Stimulated activated naive B cell treated with anti-CD40 and anti-IgM and Interleukin-4, amounts not matched to agents 10 μg/mL and 1 μg/mL and 100 μg/mL, for 72 hours (primary cell): ENCODE measurements at regions not wholly inside any gene's neighbourhood (a gene's known extent, or its start where the extent isn't known, plus 50 kb on each side); places are given as distances from the start of the nearest gene placed in this dataset.

Experiments used
- ATAC-seq, 2 donors: fragments of 150-1000 bp; cut with Tn5 transposase; replicated peaks; 2 replicates each; pipeline ENCODE4 v1.10.0; 2021; ENCODE audit warnings: moderate library complexity in 1 of 2
- DNase-seq: peaks from one replicate; pipeline ENCODE4 v3.0.0; 2021
- H3K27ac Mint-ChIP-seq: one replicate; pipeline ENCODE4 v1.8.0; 2022; ENCODE audit warnings: mild to moderate bottlenecking, mixed read lengths
- H3K27me3 Mint-ChIP-seq, 2 donors: one replicate each; pipeline ENCODE4 v1.8.0; 2022; ENCODE audit warnings: mixed read lengths in 2 of 2
- H3K36me3 Mint-ChIP-seq, 2 donors: one replicate each; pipeline ENCODE4 v1.8.0; 2022; ENCODE audit warnings: mixed read lengths in 2 of 2, mild to moderate bottlenecking in 1 of 2
- H3K4me1 Mint-ChIP-seq, 2 donors: one replicate each; pipeline ENCODE4 v1.8.0; 2022; ENCODE audit warnings: mixed read lengths in 2 of 2, mild to moderate bottlenecking in 1 of 2
- H3K4me3 Mint-ChIP-seq, 2 donors: one replicate each; pipeline ENCODE4 v1.8.0; 2022; ENCODE audit warnings: mild to moderate bottlenecking in 2 of 2, mixed read lengths in 2 of 2, moderate library complexity in 1 of 2
- H3K9me3 Mint-ChIP-seq, 2 donors: one replicate each; pipeline ENCODE4 v1.8.0; 2022; ENCODE audit warnings: mixed read lengths in 2 of 2, mild to moderate bottlenecking in 1 of 2

DNA sequence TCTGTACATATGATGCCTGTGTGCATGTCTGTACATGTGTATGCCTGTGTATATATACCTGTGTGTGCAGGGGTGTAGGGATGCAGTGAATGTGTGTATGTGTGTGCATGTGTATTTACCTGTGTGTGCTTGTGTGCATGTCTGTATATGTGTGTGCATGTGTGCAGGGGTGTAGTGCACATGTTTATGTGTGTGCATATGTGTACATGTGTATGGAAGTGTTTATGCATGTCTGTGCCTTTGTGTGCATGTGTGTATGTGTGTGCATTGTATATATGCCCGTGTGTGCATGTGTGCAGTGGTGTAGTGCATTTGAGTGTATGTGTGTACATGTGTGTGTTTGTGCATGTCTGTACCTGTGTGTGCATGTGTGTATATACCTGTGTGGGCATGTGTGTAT, 51.0 kb upstream of the TMEM18 start:
- no peaks in the 10 kb centered on the region for H3K9me3 Mint-ChIP-seq
- no peak overlapping the region for H3K27ac Mint-ChIP-seq
- peaks cover 0 to 15% of the 10 kb centered on the region in 2 donors for H3K4me1 Mint-ChIP-seq
- peaks cover 68 to 73% of the 10 kb centered on the region in 2 donors for H3K27me3 Mint-ChIP-seq
- H3K4me3 Mint-ChIP-seq, result no peak overlapping the region
- ATAC-seq (no peak), DNase-seq (no peak)
- peaks cover 0 to 4% of the 10 kb centered on the region in 2 donors for H3K36me3 Mint-ChIP-seq

DNA sequence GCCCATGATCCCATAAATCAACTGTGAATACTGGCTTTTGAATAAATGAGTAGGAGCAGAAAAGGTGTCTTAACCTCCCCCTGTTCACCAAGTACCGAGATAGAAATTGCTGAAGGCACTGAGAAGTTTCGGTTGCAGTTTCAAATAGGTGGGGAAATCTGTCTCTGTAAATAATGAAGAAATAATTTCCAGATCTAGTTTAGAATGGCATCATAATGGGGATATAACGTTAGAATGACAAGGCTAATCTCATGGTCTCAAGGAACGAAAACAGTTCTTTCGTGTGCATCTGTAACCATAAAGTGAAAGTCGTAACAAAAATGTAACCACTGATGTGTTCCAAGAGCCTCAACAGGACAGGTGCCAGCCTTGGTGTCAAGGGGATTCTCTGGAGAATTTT, 49.9 kb upstream of the TMEM18 start:
- no peaks in the 10 kb centered on the region for H3K9me3 Mint-ChIP-seq

More for the DNA sequence above, 49.9 kb upstream of the TMEM18 start:
- Mint-ChIP-seq H3K4me3 (no peak overlapping the region), H3K4me1 (peaks cover 0 to 15% of the 10 kb centered on the region in 2 donors), H3K36me3 (peaks cover 0 to 4% of the 10 kb centered on the region in 2 donors), H3K27ac (no peak overlapping the region), H3K27me3 (peaks cover 72 to 81% of the 10 kb centered on the region in 2 donors)
- ATAC-seq, result peak in 1 of 2 donors; percentile 66
- DNase-seq, result no peak
